Keratinocyte (primary cell): ENCODE measurements at regions not wholly inside any gene's neighbourhood (a gene's known extent, or its start where the extent isn't known, plus 50 kb on each side); places are given as distances from the start of the nearest gene placed in this dataset.

Experiments used
- DNase-seq: peaks from one replicate; pipeline ENCODE4 v3.0.0-alpha.2; 2011; ENCODE audit warnings: low read depth, missing footprints, low spot score
- FAIRE-seq: peaks from 2 replicates; lab custom pipeline; 2011; peaks lifted over from hg19 to GRCh38; lab: Jason Lieb, UNC
- H2AFZ ChIP-seq: 2 replicates; pipeline ENCODE4 v1.6.0; 2012; ENCODE audit warnings: low read length, control low read depth, inconsistent platforms; ENCODE audit not compliant: control insufficient read depth
- H3K27ac ChIP-seq: 2 replicates; pipeline ENCODE4 v1.5.1; 2011; ENCODE audit warnings: low read length; ENCODE audit not compliant: control insufficient read depth, insufficient read depth
- H3K27me3 ChIP-seq: 3 replicates; pipeline ENCODE4 v1.6.0; 2011; ENCODE audit warnings: low read length; ENCODE audit not compliant: control insufficient read depth, insufficient read depth; ENCODE audit errors: extremely low read depth
- H3K36me3 ChIP-seq, 2 experiments: 2 replicates in 1 of 2; 3 replicates in 1 of 2; pipeline ENCODE4 v1.5.1; 2011; ENCODE audit warnings: low read length in 2 of 2, mild to moderate bottlenecking in 1 of 2; ENCODE audit not compliant: control insufficient read depth in 2 of 2, insufficient read depth in 2 of 2; ENCODE audit errors: extremely low read depth in 1 of 2
- H3K4me1 ChIP-seq: 3 replicates; pipeline ENCODE4 v1.5.1; 2011; ENCODE audit warnings: low read length; ENCODE audit not compliant: control insufficient read depth, insufficient read depth; ENCODE audit errors: extremely low read depth
- H3K4me2 ChIP-seq: 3 replicates; pipeline ENCODE4 v1.6.0; 2011; ENCODE audit warnings: low read depth, low read length; ENCODE audit not compliant: control insufficient read depth, insufficient read depth; ENCODE audit errors: extremely low read depth
- H3K4me3 ChIP-seq, 3 experiments: fragments of 200-600 bp in 1 of 3; sonication (generic) in 1 of 3; 2 replicates in 2 of 3; 3 replicates in 1 of 3; pipeline ENCODE4 v1.5.1; 2011 to 2016; ENCODE audit warnings: low read length in 3 of 3, mild to moderate bottlenecking in 3 of 3, control low read depth in 2 of 3, inconsistent platforms in 1 of 3, low read depth in 1 of 3, mixed read lengths in 1 of 3, mixed run types in 1 of 3, moderate library complexity in 1 of 3; ENCODE audit not compliant: control insufficient read depth in 2 of 3, insufficient read depth in 2 of 3; ENCODE audit errors: extremely low read depth in 1 of 3
- H3K79me2 ChIP-seq: 2 replicates; pipeline ENCODE4 v1.6.0; 2012; ENCODE audit warnings: low read length; ENCODE audit not compliant: control insufficient read depth, insufficient read depth
- H3K9ac ChIP-seq: 3 replicates; pipeline ENCODE4 v1.6.0; 2011; ENCODE audit warnings: low read length; ENCODE audit not compliant: control insufficient read depth, insufficient read depth; ENCODE audit errors: extremely low read depth
- H3K9me1 ChIP-seq: 3 replicates; pipeline ENCODE4 v1.6.0; 2011; ENCODE audit warnings: low read length; ENCODE audit not compliant: control insufficient read depth, insufficient read depth; ENCODE audit errors: extremely low read depth
- H3K9me3 ChIP-seq: 2 replicates; pipeline ENCODE4 v1.5.1; 2012; ENCODE audit warnings: low read depth, low read length; ENCODE audit not compliant: control insufficient read depth
- H4K20me1 ChIP-seq: 3 replicates; pipeline ENCODE4 v1.6.0; 2011; ENCODE audit warnings: low read length; ENCODE audit not compliant: control insufficient read depth, insufficient read depth; ENCODE audit errors: extremely low read depth
- EZH2 ChIP-seq: IDR thresholded peaks from one replicate; pipeline ENCODE4 v1.6.1; 2012; ENCODE audit warnings: inconsistent platforms, mild to moderate bottlenecking, low read length, moderate library complexity
- dilution Hi-C: fragments of 300-500 bp; cut with MboI; formaldehyde crosslinking; loops from one replicate; pipeline ENCODE4 v1.7.0; 2020; ENCODE audit warnings: low sequenced_read_pairs; ENCODE audit not compliant: extremely low pct_ligation_motif_present
- TF ChIP-seq, protein P1 (sequence below), 3 experiments: IDR thresholded peaks in 1 of 3; conservative IDR thresholded peaks in 1 of 3; optimal IDR thresholded peaks in 1 of 3; 2 replicates in 2 of 3; 3 replicates in 1 of 3; pipeline versions ENCODE3 to v1.5.1; 2011; ENCODE audit warnings: low read length in 3 of 3, mild to moderate bottlenecking in 3 of 3, moderate library complexity in 2 of 3, control low read depth in 1 of 3, inconsistent platforms in 1 of 3; ENCODE audit not compliant: insufficient read depth in 2 of 3; ENCODE audit errors: extremely low read depth in 1 of 3

DNA sequence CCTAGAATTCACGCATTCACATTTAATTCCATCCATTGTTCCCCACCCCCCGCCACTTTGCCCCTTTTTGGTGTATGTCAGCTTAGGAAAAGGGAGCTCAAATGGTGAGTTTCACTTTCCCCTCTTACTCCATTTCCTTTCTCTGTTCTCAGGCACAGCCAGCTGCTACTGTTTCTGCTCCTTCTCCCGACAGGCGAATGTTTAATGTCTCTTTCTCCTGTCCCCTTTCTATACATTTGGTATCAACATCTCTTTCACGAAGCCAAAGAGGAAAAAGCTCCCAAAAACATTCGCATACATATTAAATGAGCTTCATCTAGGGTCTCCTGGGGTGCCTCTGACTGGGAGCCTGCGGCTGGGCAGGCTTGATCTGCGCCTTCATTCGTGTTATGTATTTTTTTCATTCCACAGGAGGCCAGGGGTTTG is 124.2 kb upstream of the SATB2 start:
- H3K9me3 ChIP-seq = no peaks in the 10 kb centered on the region
- TF ChIP-seq, protein P1, sequence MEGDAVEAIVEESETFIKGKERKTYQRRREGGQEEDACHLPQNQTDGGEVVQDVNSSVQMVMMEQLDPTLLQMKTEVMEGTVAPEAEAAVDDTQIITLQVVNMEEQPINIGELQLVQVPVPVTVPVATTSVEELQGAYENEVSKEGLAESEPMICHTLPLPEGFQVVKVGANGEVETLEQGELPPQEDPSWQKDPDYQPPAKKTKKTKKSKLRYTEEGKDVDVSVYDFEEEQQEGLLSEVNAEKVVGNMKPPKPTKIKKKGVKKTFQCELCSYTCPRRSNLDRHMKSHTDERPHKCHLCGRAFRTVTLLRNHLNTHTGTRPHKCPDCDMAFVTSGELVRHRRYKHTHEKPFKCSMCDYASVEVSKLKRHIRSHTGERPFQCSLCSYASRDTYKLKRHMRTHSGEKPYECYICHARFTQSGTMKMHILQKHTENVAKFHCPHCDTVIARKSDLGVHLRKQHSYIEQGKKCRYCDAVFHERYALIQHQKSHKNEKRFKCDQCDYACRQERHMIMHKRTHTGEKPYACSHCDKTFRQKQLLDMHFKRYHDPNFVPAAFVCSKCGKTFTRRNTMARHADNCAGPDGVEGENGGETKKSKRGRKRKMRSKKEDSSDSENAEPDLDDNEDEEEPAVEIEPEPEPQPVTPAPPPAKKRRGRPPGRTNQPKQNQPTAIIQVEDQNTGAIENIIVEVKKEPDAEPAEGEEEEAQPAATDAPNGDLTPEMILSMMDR (optimal IDR thresholded peaks at IDR 0.05 in 1 of 3, IDR thresholded peaks at IDR 0.05 in 1 of 3, conservative IDR thresholded peaks at IDR 0.05 in 1 of 3; ENCODE audit: extremely low read depth in 1 of 3, insufficient read depth in 2 of 3, low read length in 3 of 3) = no peak
- no peak for TF ChIP-seq EZH2
- no peaks in the 10 kb centered on the region for H3K36me3 ChIP-seq
- H3K4me1 ChIP-seq = no peaks in the 10 kb centered on the region
- DNase-seq = no peak
- dilution Hi-C loops = no loop called here
- H3K27ac ChIP-seq = no peak overlapping the region
- H2AFZ ChIP-seq = no peak overlapping the region
- no peaks in the 10 kb centered on the region for H3K27me3 ChIP-seq
- no peak overlapping the region for H3K4me3 ChIP-seq
- H4K20me1 ChIP-seq = no peaks in the 10 kb centered on the region
- H3K4me2 ChIP-seq = no peak overlapping the region
- no peak for FAIRE-seq
- H3K9me1 ChIP-seq = no peaks in the 10 kb centered on the region
- no peaks in the 10 kb centered on the region for H3K79me2 ChIP-seq
- no peak overlapping the region for H3K9ac ChIP-seq

DNA sequence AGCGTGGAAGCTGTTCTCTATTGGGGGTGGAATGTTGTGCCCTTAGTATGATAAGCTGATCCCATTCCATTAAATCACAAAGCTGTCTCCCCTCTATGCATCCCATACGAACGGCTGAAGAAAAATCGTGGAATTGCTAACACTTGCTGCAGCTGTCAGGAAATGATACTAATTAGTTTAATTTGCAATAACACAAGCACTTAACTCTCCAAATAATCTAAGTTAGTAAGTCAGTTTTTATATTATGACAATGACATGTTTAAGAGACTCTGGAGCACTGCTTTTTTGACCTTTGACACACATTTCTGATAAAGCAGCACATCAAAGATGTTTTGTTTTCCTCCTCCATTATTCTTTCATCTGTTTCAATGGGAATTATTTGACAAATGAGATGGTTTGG is 123.7 kb upstream of the SATB2 start:
- no peaks in the 10 kb centered on the region for H3K79me2 ChIP-seq
- DNase-seq (no peak), FAIRE-seq (no peak)
- no peaks in the 10 kb centered on the region for H3K9me3 ChIP-seq
- no peak overlapping the region for H3K9ac ChIP-seq
- H3K27ac ChIP-seq = no peak overlapping the region
- no peaks in the 10 kb centered on the region for H3K4me1 ChIP-seq
- no peak overlapping the region for H2AFZ ChIP-seq
- no peak overlapping the region for H3K4me3 ChIP-seq
- H3K27me3 ChIP-seq = no peaks in the 10 kb centered on the region
- no peak for TF ChIP-seq EZH2
- TF ChIP-seq, protein P1 (optimal IDR thresholded peaks at IDR 0.05 in 1 of 3, IDR thresholded peaks at IDR 0.05 in 1 of 3, conservative IDR thresholded peaks at IDR 0.05 in 1 of 3; ENCODE audit: extremely low read depth in 1 of 3, insufficient read depth in 2 of 3, low read length in 3 of 3) = no peak
- H3K4me2 ChIP-seq = no peak overlapping the region
- H3K36me3 ChIP-seq = no peaks in the 10 kb centered on the region
- dilution Hi-C loops = no loop called here
- H3K9me1 ChIP-seq = no peaks in the 10 kb centered on the region
- H4K20me1 ChIP-seq = no peaks in the 10 kb centered on the region
